Liver (tissue), 7 donors: ENCODE measurements at regions not wholly inside any gene's neighbourhood (a gene's known extent, or its start where the extent isn't known, plus 50 kb on each side); places are given as distances from the start of the nearest gene placed in this dataset.

Experiments used
- DNase-seq: peaks from one replicate; pipeline ENCODE4 v3.0.0-alpha.2; 2017; ENCODE audit warnings: low spot score
- H3K27ac ChIP-seq, 2 donors: one replicate each; pipeline ENCODE4 v1.7.0; 2013; ENCODE audit warnings: inconsistent platforms in 2 of 2, low read length in 2 of 2, control low read depth in 1 of 2, low read depth in 1 of 2, mild to moderate bottlenecking in 1 of 2
- H3K27me3 ChIP-seq, 4 donors: one replicate each; pipeline versions ENCODE4 v1.6.1 to v1.7.0; 2013; ENCODE audit warnings: low read length in 3 of 4, inconsistent platforms in 1 of 4, mild to moderate bottlenecking in 1 of 4, moderate library complexity in 1 of 4; ENCODE audit not compliant: control insufficient read depth in 4 of 4, insufficient read depth in 4 of 4
- H3K36me3 ChIP-seq, 4 donors: one replicate each; pipeline versions ENCODE4 v1.6.1 to v1.7.0; 2013; ENCODE audit warnings: low read length in 3 of 4, mild to moderate bottlenecking in 3 of 4, low read depth in 1 of 4, moderate library complexity in 1 of 4; ENCODE audit not compliant: control insufficient read depth in 4 of 4, insufficient read depth in 3 of 4
- H3K4me1 ChIP-seq, 4 donors: one replicate each; pipeline versions ENCODE4 v1.6.1 to v1.7.0; 2013; ENCODE audit warnings: low read length in 3 of 4, mild to moderate bottlenecking in 3 of 4, moderate library complexity in 1 of 4; ENCODE audit not compliant: control insufficient read depth in 4 of 4, insufficient read depth in 4 of 4
- H3K4me3 ChIP-seq, 3 donors: one replicate each; pipeline versions ENCODE4 v1.6.1 to v1.7.0; 2013; ENCODE audit warnings: low read length in 3 of 3, control low read depth in 1 of 3, low read depth in 1 of 3, mild to moderate bottlenecking in 1 of 3
- H3K9ac ChIP-seq, 2 donors: one replicate each; pipeline ENCODE4 v1.7.0; 2013; ENCODE audit warnings: low read length in 2 of 2, mild to moderate bottlenecking in 2 of 2, moderate library complexity in 2 of 2, control low read depth in 1 of 2, low read depth in 1 of 2
- H3K9me3 ChIP-seq, 4 donors: one replicate each; pipeline versions ENCODE4 v1.6.1 to v1.7.0; 2013; ENCODE audit warnings: low read length in 3 of 4; ENCODE audit not compliant: control insufficient read depth in 4 of 4
- ATF3 ChIP-seq: IDR thresholded peaks from 2 replicates; pipeline ENCODE4 v1.6.1; 2016; ENCODE audit warnings: antibody characterized with exemption
- EGR1 ChIP-seq, 2 donors: IDR thresholded peaks; 2 replicates each; pipeline ENCODE4 v1.6.1; 2016 to 2018; ENCODE audit warnings: antibody characterized with exemption in 2 of 2, low read depth in 2 of 2
- FOXA1 ChIP-seq: IDR thresholded peaks from 2 replicates; pipeline ENCODE4 v1.6.1; 2016; ENCODE audit warnings: antibody characterized with exemption
- FOXA2 ChIP-seq: IDR thresholded peaks from 2 replicates; pipeline ENCODE4 v1.6.1; 2016; ENCODE audit warnings: antibody characterized with exemption
- GABPA ChIP-seq, 2 donors: IDR thresholded peaks in 1 of 2; conservative IDR thresholded peaks in 1 of 2; 2 replicates each; pipeline ENCODE4 v1.6.1; 2016; ENCODE audit warnings: antibody characterized with exemption in 2 of 2, mild to moderate bottlenecking in 1 of 2, moderate library complexity in 1 of 2
- HNF4A ChIP-seq, 2 donors: conservative IDR thresholded peaks; 2 replicates each; pipeline ENCODE4 v1.6.1; 2016; ENCODE audit warnings: antibody characterized with exemption in 2 of 2, mild to moderate bottlenecking in 2 of 2
- HNF4G ChIP-seq: IDR thresholded peaks from 2 replicates; pipeline ENCODE4 v1.6.1; 2016; ENCODE audit warnings: antibody characterized with exemption
- MAX ChIP-seq: IDR thresholded peaks from 2 replicates; pipeline ENCODE4 v1.6.1; 2016; ENCODE audit warnings: antibody characterized with exemption
- NR2F2 ChIP-seq: IDR thresholded peaks from 2 replicates; pipeline ENCODE4 v1.6.1; 2016; ENCODE audit warnings: antibody characterized with exemption
- RAD21 ChIP-seq, 2 donors: IDR thresholded peaks; 2 replicates each; pipeline ENCODE4 v1.6.1; 2016; ENCODE audit warnings: antibody characterized with exemption in 2 of 2, mild to moderate bottlenecking in 2 of 2
- REST ChIP-seq: IDR thresholded peaks from 2 replicates; pipeline ENCODE4 v1.6.1; 2016; ENCODE audit warnings: antibody characterized with exemption, mild to moderate bottlenecking
- RXRA ChIP-seq, 2 donors: IDR thresholded peaks; 2 replicates each; pipeline ENCODE4 v1.6.1; 2017 to 2018; ENCODE audit warnings: antibody characterized with exemption in 2 of 2, mild to moderate bottlenecking in 1 of 2
- SP1 ChIP-seq: IDR thresholded peaks from 2 replicates; pipeline ENCODE4 v1.6.1; 2018; ENCODE audit warnings: antibody characterized with exemption, mild to moderate bottlenecking
- TAF1 ChIP-seq: conservative IDR thresholded peaks from 2 replicates; pipeline ENCODE4 v1.6.1; 2016; ENCODE audit warnings: antibody characterized with exemption, mild to moderate bottlenecking
- YY1 ChIP-seq: IDR thresholded peaks from 2 replicates; pipeline ENCODE4 v1.6.1; 2016; ENCODE audit warnings: antibody characterized with exemption, mild to moderate bottlenecking
- WGBS: extraction: QIAGEN DNeasy Blood & Tissue Kit; methylation state at CpG from one replicate; pipeline ENCODE4 v1.1.7; 2013; 5-methylcytosine and 5-hydroxymethylcytosine counted together
- donor health status: healthy.
- donor health status: healthy.
- donor health status: healthy.
- donor health status: healthy.

GRCh38 chr18:34600874-34601656 is 109.0 kb upstream of the DTNA start:
- Histone ChIP-seq H3K9me3 (no peaks in the 10 kb centered on the region), H3K27ac (no peak overlapping the region), H3K36me3 (no peaks in the 10 kb centered on the region), H3K4me3 (no peak overlapping the region), H3K27me3 (no peaks in the 10 kb centered on the region), H3K9ac (no peak overlapping the region), H3K4me1 (no peaks in the 10 kb centered on the region)
- TF ChIP-seq GABPA (IDR thresholded peaks at IDR 0.05 in 1 of 2, conservative IDR thresholded peaks at IDR 0.05 in 1 of 2) (no peak), NR2F2 (no peak), MAX (no peak)
- WGBS: 87% methylated on average over 2 of the region's 2 CpGs
- no peak for DNase-seq

GRCh38 chr18:34604591-34604990 is 105.5 kb upstream of the DTNA start:
- Histone ChIP-seq H3K4me3 (no peak overlapping the region), H3K9ac (no peak overlapping the region), H3K9me3 (no peaks in the 10 kb centered on the region), H3K36me3 (no peaks in the 10 kb centered on the region), H3K27ac (no peak overlapping the region), H3K4me1 (no peaks in the 10 kb centered on the region), H3K27me3 (no peaks in the 10 kb centered on the region)
- TF ChIP-seq RXRA (IDR thresholded peaks at IDR 0.05) (no peak), MAX (no peak), TAF1 (no peak), SP1 (no peak), GABPA (IDR thresholded peaks at IDR 0.05 in 1 of 2, conservative IDR thresholded peaks at IDR 0.05 in 1 of 2) (no peak), FOXA1 (no peak), HNF4A (conservative IDR thresholded peaks at IDR 0.05) (no peak), EGR1 (IDR thresholded peaks at IDR 0.05; ENCODE audit: low read depth in 2 of 2) (no peak), RAD21 (IDR thresholded peaks at IDR 0.05) (no peak), HNF4G (no peak), YY1 (no peak)
- no peak for DNase-seq
- 74% methylated on average over 2 of the region's 2 CpGs for WGBS

GRCh38 chr18:34606851-34607250 is 103.2 kb upstream of the DTNA start:
- H3K36me3 ChIP-seq: no peaks in the 10 kb centered on the region
- H3K4me1 ChIP-seq: no peaks in the 10 kb centered on the region
- no peaks in the 10 kb centered on the region for H3K27me3 ChIP-seq
- H3K9me3 ChIP-seq: no peaks in the 10 kb centered on the region
- H3K9ac ChIP-seq: no peak overlapping the region
- no peak for TF ChIP-seq RXRA (IDR thresholded peaks at IDR 0.05)
- TF ChIP-seq EGR1 (IDR thresholded peaks at IDR 0.05; ENCODE audit: low read depth in 2 of 2): no peak
- TF ChIP-seq MAX: no peak
- TF ChIP-seq FOXA2: no peak
- TF ChIP-seq NR2F2: no peak
- TF ChIP-seq FOXA1: no peak
- TF ChIP-seq ATF3: no peak
- no peak for TF ChIP-seq HNF4A (conservative IDR thresholded peaks at IDR 0.05)
- TF ChIP-seq GABPA (IDR thresholded peaks at IDR 0.05 in 1 of 2, conservative IDR thresholded peaks at IDR 0.05 in 1 of 2): no peak
- no peak for TF ChIP-seq RAD21 (IDR thresholded peaks at IDR 0.05)
- TF ChIP-seq SP1: no peak
- TF ChIP-seq REST: no peak
- WGBS: 86% methylated on average over 3 of the region's 3 CpGs
- no peak for DNase-seq
- H3K27ac ChIP-seq: no peak overlapping the region
- H3K4me3 ChIP-seq: no peak overlapping the region
